ENCODE measurements at regions not wholly inside any gene's neighbourhood (a gene's known extent, or its start where the extent isn't known, plus 50 kb on each side); places are given as distances from the start of the nearest gene placed in this dataset.

GRCh38 chr4:152150214-152150613 is 385.7 kb downstream of the FBXW7 start:
- TF ChIP-seq POLR2AphosphoS5 (IDR thresholded peaks at IDR 0.05; ENCODE audit: low read depth, low read length) (no peak), TAF1 (IDR thresholded peaks at IDR 0.05; ENCODE audit: borderline replicate concordance, insufficient read depth, low read length) (no peak), FOXP2 (optimal IDR thresholded peaks at IDR 0.05; ENCODE audit: borderline replicate concordance, extremely low read depth, extremely low read length, insufficient read depth) (no peak)
- TF ChIP-seq, protein P1, sequence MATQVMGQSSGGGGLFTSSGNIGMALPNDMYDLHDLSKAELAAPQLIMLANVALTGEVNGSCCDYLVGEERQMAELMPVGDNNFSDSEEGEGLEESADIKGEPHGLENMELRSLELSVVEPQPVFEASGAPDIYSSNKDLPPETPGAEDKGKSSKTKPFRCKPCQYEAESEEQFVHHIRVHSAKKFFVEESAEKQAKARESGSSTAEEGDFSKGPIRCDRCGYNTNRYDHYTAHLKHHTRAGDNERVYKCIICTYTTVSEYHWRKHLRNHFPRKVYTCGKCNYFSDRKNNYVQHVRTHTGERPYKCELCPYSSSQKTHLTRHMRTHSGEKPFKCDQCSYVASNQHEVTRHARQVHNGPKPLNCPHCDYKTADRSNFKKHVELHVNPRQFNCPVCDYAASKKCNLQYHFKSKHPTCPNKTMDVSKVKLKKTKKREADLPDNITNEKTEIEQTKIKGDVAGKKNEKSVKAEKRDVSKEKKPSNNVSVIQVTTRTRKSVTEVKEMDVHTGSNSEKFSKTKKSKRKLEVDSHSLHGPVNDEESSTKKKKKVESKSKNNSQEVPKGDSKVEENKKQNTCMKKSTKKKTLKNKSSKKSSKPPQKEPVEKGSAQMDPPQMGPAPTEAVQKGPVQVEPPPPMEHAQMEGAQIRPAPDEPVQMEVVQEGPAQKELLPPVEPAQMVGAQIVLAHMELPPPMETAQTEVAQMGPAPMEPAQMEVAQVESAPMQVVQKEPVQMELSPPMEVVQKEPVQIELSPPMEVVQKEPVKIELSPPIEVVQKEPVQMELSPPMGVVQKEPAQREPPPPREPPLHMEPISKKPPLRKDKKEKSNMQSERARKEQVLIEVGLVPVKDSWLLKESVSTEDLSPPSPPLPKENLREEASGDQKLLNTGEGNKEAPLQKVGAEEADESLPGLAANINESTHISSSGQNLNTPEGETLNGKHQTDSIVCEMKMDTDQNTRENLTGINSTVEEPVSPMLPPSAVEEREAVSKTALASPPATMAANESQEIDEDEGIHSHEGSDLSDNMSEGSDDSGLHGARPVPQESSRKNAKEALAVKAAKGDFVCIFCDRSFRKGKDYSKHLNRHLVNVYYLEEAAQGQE (IDR thresholded peaks at IDR 0.05; ENCODE audit: insufficient read depth in 1 of 2, low read depth in 2 of 2, low read length in 2 of 2): no peak

- no peak for TF ChIP-seq FOXP2 (optimal IDR thresholded peaks at IDR 0.05; ENCODE audit: borderline replicate concordance, extremely low read depth, extremely low read length, insufficient read depth)
- TF ChIP-seq POLR2AphosphoS5 (IDR thresholded peaks at IDR 0.05; ENCODE audit: low read depth, low read length): no peak
- TF ChIP-seq, protein P1 (IDR thresholded peaks at IDR 0.05; ENCODE audit: insufficient read depth in 1 of 2, low read depth in 2 of 2, low read length in 2 of 2): no peak
- no peak for TF ChIP-seq TAF1 (IDR thresholded peaks at IDR 0.05; ENCODE audit: borderline replicate concordance, insufficient read depth, low read length)
- no peak for TF ChIP-seq SIN3A (IDR thresholded peaks at IDR 0.05; ENCODE audit: borderline replicate concordance, insufficient read depth, low read length)
Measured at GRCh38 chr4:152149745-152150144, 386.1 kb downstream of the FBXW7 start.

GRCh38 chr4:152148057-152148456 is 387.2 kb upstream of the GATB start:
- TF ChIP-seq SIN3A (IDR thresholded peaks at IDR 0.05; ENCODE audit: borderline replicate concordance, insufficient read depth, low read length): no peak
- no peak for TF ChIP-seq FOXP2 (optimal IDR thresholded peaks at IDR 0.05; ENCODE audit: borderline replicate concordance, extremely low read depth, extremely low read length, insufficient read depth)
- TF ChIP-seq POLR2AphosphoS5 (IDR thresholded peaks at IDR 0.05; ENCODE audit: low read depth, low read length): no peak
- TF ChIP-seq TAF1 (IDR thresholded peaks at IDR 0.05; ENCODE audit: borderline replicate concordance, insufficient read depth, low read length): no peak
- TF ChIP-seq, protein P1 (IDR thresholded peaks at IDR 0.05; ENCODE audit: insufficient read depth in 1 of 2, low read depth in 2 of 2, low read length in 2 of 2): no peak

DNA sequence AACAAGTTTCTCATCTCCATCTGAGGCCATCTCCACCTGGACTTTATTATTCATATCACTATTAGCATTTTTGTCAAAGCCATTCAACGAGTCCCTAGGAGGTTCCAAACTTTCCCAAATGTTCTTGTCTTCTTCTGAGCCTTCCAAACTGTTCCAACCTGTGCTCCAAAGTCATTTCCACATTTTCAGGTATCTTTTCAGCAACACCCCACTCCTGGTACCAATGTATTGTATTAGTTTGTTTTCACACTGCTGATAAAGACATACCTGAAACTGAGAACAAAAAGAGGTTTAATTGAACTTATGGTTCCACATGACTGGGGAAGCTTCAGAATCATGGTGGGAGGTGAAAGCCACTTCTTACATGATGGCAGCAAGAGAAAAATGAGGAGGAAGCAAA is 385.4 kb upstream of the GATB start:
- TF ChIP-seq, protein P1 (IDR thresholded peaks at IDR 0.05; ENCODE audit: insufficient read depth in 1 of 2, low read depth in 2 of 2, low read length in 2 of 2): no peak
- TF ChIP-seq SIN3A (IDR thresholded peaks at IDR 0.05; ENCODE audit: borderline replicate concordance, insufficient read depth, low read length) (no peak), POLR2AphosphoS5 (IDR thresholded peaks at IDR 0.05; ENCODE audit: low read depth, low read length) (no peak), FOXP2 (optimal IDR thresholded peaks at IDR 0.05; ENCODE audit: borderline replicate concordance, extremely low read depth, extremely low read length, insufficient read depth) (no peak), TAF1 (IDR thresholded peaks at IDR 0.05; ENCODE audit: borderline replicate concordance, insufficient read depth, low read length) (no peak)

DNA sequence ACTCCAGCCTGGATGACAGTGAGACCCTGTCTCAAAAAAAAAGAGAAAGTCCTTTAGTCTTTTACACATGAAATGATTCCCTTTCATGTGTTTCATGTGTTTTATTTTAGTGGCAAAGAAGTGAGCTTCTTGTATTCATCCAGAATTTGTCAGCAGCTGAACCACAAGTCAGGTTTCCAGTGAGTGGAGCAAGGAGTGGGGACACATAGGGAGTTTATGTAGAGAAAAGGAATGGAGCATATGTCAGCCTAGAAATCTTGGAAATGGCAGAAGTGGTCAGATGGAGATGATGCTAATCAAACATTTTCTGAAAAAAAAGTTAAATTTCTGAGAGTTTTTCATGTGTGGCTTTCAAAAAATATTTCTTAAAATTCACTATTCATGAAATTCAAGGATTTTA is 383.0 kb upstream of the GATB start:
- TF ChIP-seq FOXP2 (optimal IDR thresholded peaks at IDR 0.05; ENCODE audit: borderline replicate concordance, extremely low read depth, extremely low read length, insufficient read depth): no peak
- no peak for TF ChIP-seq TAF1 (IDR thresholded peaks at IDR 0.05; ENCODE audit: borderline replicate concordance, insufficient read depth, low read length)
- TF ChIP-seq SIN3A (IDR thresholded peaks at IDR 0.05; ENCODE audit: borderline replicate concordance, insufficient read depth, low read length): no peak

Data from PFSK-1 (cell line).